ENCODE measurements at regions not wholly inside any gene's neighbourhood (a gene's known extent, or its start where the extent isn't known, plus 50 kb on each side); places are given as distances from the start of the nearest gene placed in this dataset.

DNA sequence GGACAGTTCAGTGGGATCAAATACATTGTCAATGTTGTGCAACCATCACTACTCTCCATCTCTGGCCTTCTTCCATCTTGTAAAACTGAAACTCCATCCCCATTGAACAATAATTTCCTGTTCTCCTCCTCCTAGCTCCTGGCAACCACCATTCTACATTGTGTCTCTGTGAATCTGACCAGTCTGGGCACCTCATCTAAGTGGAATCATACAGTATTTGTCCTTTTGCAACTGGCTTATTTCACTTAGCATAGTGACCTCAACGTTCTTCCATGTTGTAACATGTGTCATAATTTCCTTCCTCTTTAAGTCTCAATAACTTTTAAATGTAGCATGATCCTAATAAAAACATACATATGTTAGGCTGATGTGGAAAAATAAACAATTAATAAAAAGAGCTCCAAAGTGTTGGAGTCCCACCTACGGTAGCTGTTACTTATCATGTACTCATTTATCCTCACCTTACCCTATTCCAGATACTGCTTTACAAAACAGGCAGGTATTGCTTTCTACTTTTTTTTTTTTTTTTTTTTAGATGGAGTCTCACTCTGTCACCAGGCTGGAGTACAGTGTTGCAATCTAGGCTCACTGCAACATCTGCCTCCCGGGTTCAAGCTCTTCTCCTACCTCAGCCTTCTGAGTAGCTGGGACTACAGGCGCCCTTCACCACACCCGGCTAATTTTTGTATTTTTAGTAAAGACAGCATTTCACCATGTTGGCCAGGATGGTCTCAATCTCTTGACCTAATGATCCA is 91.9 kb downstream of the TNFAIP3 start:
- no peak for ATAC-seq
- TF ChIP-seq ZFP30 (CRISPR knock-in tag; IDR thresholded peaks at IDR 0.05) (no peak), PPARA (CRISPR knock-in tag; IDR thresholded peaks at IDR 0.05; ENCODE audit: borderline replicate concordance) (no peak), TOX (CRISPR knock-in tag; IDR thresholded peaks at IDR 0.05; ENCODE audit: borderline replicate concordance) (no peak), ZNF565 (CRISPR knock-in tag; conservative IDR thresholded peaks at IDR 0.05; ENCODE audit: low read depth) (no peak), ZC3H10 (CRISPR knock-in tag; IDR thresholded peaks at IDR 0.05) (no peak), RARB (CRISPR knock-in tag; IDR thresholded peaks at IDR 0.05) (no peak)
- TF ChIP-seq, protein P1, sequence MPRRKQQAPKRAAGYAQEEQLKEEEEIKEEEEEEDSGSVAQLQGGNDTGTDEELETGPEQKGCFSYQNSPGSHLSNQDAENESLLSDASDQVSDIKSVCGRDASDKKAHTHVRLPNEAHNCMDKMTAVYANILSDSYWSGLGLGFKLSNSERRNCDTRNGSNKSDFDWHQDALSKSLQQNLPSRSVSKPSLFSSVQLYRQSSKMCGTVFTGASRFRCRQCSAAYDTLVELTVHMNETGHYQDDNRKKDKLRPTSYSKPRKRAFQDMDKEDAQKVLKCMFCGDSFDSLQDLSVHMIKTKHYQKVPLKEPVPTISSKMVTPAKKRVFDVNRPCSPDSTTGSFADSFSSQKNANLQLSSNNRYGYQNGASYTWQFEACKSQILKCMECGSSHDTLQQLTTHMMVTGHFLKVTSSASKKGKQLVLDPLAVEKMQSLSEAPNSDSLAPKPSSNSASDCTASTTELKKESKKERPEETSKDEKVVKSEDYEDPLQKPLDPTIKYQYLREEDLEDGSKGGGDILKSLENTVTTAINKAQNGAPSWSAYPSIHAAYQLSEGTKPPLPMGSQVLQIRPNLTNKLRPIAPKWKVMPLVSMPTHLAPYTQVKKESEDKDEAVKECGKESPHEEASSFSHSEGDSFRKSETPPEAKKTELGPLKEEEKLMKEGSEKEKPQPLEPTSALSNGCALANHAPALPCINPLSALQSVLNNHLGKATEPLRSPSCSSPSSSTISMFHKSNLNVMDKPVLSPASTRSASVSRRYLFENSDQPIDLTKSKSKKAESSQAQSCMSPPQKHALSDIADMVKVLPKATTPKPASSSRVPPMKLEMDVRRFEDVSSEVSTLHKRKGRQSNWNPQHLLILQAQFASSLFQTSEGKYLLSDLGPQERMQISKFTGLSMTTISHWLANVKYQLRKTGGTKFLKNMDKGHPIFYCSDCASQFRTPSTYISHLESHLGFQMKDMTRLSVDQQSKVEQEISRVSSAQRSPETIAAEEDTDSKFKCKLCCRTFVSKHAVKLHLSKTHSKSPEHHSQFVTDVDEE (CRISPR knock-in tag; IDR thresholded peaks at IDR 0.05) = no peak

DNA sequence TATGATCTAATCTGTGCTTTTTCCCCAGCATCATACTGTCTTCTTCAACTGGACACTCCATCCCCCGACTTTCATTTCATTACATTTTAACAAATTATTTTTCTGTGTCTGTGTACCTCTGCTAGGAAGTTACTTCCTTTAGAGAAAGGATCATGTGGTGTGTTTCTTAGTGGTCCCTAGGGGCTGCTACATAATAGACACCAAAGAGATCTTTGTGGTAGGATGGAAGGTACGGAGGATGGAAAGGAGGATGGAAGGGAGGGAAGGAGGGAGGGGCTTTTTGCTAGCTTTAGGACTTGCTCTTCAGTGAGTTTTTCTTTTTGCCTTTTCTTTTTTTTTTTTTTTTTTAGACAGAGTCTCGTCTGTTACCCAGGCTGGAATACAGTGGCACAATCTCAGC is 95.7 kb downstream of the TNFAIP3 start:
- ATAC-seq = no peak
- TF ChIP-seq, protein P1 (CRISPR knock-in tag; IDR thresholded peaks at IDR 0.05) = no peak
- TF ChIP-seq, protein P2, sequence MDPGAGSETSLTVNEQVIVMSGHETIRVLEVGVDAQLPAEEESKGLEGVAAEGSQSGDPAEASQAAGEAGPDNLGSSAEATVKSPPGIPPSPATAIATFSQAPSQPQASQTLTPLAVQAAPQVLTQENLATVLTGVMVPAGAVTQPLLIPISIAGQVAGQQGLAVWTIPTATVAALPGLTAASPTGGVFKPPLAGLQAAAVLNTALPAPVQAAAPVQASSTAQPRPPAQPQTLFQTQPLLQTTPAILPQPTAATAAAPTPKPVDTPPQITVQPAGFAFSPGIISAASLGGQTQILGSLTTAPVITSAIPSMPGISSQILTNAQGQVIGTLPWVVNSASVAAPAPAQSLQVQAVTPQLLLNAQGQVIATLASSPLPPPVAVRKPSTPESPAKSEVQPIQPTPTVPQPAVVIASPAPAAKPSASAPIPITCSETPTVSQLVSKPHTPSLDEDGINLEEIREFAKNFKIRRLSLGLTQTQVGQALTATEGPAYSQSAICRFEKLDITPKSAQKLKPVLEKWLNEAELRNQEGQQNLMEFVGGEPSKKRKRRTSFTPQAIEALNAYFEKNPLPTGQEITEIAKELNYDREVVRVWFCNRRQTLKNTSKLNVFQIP (CRISPR knock-in tag; IDR thresholded peaks at IDR 0.05; ENCODE audit: borderline replicate concordance, low read depth) = no peak

DNA sequence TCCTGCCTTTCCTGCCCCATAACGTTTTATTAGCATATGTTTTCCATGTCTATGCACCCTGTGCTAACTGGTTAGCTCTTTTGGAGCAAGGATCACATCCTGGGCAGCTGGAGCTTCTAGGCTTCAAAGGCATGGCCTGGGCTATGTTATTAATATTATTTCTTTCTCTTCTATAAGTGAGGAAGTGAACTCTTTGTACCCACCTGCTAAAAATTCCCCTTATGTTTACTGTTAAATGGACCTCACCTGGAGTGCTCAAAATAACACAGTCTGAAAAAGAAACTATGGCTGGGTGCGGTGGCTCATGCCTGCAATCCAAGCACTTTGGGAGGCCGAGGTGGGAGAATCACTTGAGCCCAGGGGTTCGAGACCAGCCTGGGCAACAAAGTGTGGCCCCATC is 97.8 kb downstream of the TNFAIP3 start:
- ATAC-seq = no peak
- no peak for TF ChIP-seq SNAI2 (CRISPR knock-in tag; IDR thresholded peaks at IDR 0.05)
- TF ChIP-seq ZFP30 (CRISPR knock-in tag; IDR thresholded peaks at IDR 0.05) = no peak
- no peak for TF ChIP-seq PPARA (CRISPR knock-in tag; IDR thresholded peaks at IDR 0.05; ENCODE audit: borderline replicate concordance)

DNA sequence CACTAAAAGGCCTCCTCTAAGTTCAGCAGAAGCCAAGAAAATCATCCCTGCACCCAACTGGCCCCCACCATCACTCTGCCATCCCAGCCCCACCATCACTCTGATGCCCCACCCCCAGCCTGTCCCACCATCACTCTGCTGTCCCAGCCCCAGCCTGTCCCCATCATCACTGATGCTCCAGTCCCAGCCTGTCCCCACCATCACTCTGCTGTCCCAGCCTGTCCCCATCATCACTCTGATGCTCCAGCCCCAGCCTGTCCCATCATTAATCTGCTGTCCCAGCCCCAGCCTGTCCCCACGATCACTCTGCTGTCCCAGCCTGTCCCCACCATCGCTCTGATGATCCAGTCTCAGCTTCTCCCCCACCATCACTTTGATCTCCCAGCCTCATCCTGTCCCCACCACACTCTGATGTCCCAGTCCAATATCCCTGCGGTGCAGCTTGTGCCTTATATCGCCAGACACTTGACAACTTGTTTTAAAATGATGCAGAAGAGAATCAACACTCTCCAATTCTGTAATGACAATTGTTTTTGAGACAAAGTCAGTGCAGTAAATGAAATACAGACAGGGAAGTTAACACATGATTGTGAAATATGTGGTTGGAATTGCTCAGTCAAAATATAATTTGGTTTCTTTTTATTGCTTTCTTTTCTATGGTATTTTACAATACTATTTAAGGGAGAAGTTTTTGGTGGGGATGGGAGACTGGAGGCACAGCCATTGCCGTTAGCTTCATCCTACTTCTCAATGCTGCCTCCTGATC is 100.8 kb downstream of the TNFAIP3 start:
- TF ChIP-seq ZFP3 (CRISPR knock-in tag; IDR thresholded peaks at IDR 0.05) (no peak), BACH2 (CRISPR knock-in tag; IDR thresholded peaks at IDR 0.05; ENCODE audit: borderline replicate concordance) (no peak), ZFP30 (CRISPR knock-in tag; IDR thresholded peaks at IDR 0.05) (no peak), ARNTL (CRISPR knock-in tag; IDR thresholded peaks at IDR 0.05; ENCODE audit: borderline replicate concordance, low read depth) (no peak), ESRRG (CRISPR knock-in tag; IDR thresholded peaks at IDR 0.05) (no peak), ZNF8 (CRISPR knock-in tag; IDR thresholded peaks at IDR 0.05) (no peak), PPARA (CRISPR knock-in tag; IDR thresholded peaks at IDR 0.05; ENCODE audit: borderline replicate concordance) (no peak), TCF4 (CRISPR knock-in tag; IDR thresholded peaks at IDR 0.05; ENCODE audit: borderline replicate concordance) (no peak), SNAI2 (CRISPR knock-in tag; IDR thresholded peaks at IDR 0.05) (no peak), TOX (CRISPR knock-in tag; IDR thresholded peaks at IDR 0.05; ENCODE audit: borderline replicate concordance) (no peak), ZNF70 (CRISPR knock-in tag; IDR thresholded peaks at IDR 0.05) (no peak), CSDC2 (CRISPR knock-in tag; IDR thresholded peaks at IDR 0.05) (no peak), GLIS3 (CRISPR knock-in tag; IDR thresholded peaks at IDR 0.05) (no peak), ZNF565 (CRISPR knock-in tag; conservative IDR thresholded peaks at IDR 0.05; ENCODE audit: low read depth) (no peak), OSR1 (CRISPR knock-in tag; IDR thresholded peaks at IDR 0.05) (no peak)
- TF ChIP-seq, protein P3, sequence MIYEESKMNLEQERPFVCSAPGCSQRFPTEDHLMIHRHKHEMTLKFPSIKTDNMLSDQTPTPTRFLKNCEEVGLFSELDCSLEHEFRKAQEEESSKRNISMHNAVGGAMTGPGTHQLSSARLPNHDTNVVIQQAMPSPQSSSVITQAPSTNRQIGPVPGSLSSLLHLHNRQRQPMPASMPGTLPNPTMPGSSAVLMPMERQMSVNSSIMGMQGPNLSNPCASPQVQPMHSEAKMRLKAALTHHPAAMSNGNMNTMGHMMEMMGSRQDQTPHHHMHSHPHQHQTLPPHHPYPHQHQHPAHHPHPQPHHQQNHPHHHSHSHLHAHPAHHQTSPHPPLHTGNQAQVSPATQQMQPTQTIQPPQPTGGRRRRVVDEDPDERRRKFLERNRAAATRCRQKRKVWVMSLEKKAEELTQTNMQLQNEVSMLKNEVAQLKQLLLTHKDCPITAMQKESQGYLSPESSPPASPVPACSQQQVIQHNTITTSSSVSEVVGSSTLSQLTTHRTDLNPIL (CRISPR knock-in tag; IDR thresholded peaks at IDR 0.05; ENCODE audit: low read depth) = no peak
- TF ChIP-seq, protein P4, sequence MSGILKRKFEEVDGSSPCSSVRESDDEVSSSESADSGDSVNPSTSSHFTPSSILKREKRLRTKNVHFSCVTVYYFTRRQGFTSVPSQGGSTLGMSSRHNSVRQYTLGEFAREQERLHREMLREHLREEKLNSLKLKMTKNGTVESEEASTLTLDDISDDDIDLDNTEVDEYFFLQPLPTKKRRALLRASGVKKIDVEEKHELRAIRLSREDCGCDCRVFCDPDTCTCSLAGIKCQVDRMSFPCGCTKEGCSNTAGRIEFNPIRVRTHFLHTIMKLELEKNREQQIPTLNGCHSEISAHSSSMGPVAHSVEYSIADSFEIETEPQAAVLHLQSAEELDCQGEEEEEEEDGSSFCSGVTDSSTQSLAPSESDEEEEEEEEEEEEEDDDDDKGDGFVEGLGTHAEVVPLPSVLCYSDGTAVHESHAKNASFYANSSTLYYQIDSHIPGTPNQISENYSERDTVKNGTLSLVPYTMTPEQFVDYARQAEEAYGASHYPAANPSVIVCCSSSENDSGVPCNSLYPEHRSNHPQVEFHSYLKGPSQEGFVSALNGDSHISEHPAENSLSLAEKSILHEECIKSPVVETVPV (CRISPR knock-in tag; IDR thresholded peaks at IDR 0.05) = no peak
- TF ChIP-seq, protein P2 (CRISPR knock-in tag; IDR thresholded peaks at IDR 0.05; ENCODE audit: borderline replicate concordance, low read depth) = no peak
- no peak for ATAC-seq
